MM.1S (cell line): ENCODE measurements at regions not wholly inside any gene's neighbourhood (a gene's known extent, or its start where the extent isn't known, plus 50 kb on each side); places are given as distances from the start of the nearest gene placed in this dataset.

Experiments
- CTCF ChIP-seq: fragments of 300-600 bp; sonication (generic); IDR thresholded peaks from 2 replicates; pipeline ENCODE4 v1.5.1; 2016; ENCODE audit warnings: antibody characterized with exemption, low read length, mixed read lengths
- EZH2 ChIP-seq: fragments of 300-600 bp; sonication (generic); optimal IDR thresholded peaks from 2 replicates; pipeline ENCODE3; 2017; ENCODE audit warnings: low read depth, mild to moderate bottlenecking, antibody characterized with exemption, low read length, mixed read lengths

- TF ChIP-seq CTCF (no peak), EZH2 (no peak)
Observed at GRCh38 chr4:110310795-110311194, 112.4 kb upstream of the ELOVL6 start.
